ENCODE measurements at regions not wholly inside any gene's neighbourhood (a gene's known extent, or its start where the extent isn't known, plus 50 kb on each side); places are given as distances from the start of the nearest gene placed in this dataset.

GRCh38 chr14:71754422-71755095 lies 177.7 kb upstream of the RGS6 start:
- no peaks in the 10 kb centered on the region for H3K9me3 ChIP-seq
- H3K4me3 ChIP-seq: no peak overlapping the region
- intact Hi-C loops (cut with DNase I; ENCODE audit: low total_unique reads): loop anchor here (2.0 kb wide), 1 partner anchor 612 kb away; no protein-coding TSS in a partner anchor
- no peak overlapping the region for H3K27ac ChIP-seq
- no peak for DNase-seq
- no peaks in the 10 kb centered on the region for H3K27me3 ChIP-seq
- TF ChIP-seq, protein P1, sequence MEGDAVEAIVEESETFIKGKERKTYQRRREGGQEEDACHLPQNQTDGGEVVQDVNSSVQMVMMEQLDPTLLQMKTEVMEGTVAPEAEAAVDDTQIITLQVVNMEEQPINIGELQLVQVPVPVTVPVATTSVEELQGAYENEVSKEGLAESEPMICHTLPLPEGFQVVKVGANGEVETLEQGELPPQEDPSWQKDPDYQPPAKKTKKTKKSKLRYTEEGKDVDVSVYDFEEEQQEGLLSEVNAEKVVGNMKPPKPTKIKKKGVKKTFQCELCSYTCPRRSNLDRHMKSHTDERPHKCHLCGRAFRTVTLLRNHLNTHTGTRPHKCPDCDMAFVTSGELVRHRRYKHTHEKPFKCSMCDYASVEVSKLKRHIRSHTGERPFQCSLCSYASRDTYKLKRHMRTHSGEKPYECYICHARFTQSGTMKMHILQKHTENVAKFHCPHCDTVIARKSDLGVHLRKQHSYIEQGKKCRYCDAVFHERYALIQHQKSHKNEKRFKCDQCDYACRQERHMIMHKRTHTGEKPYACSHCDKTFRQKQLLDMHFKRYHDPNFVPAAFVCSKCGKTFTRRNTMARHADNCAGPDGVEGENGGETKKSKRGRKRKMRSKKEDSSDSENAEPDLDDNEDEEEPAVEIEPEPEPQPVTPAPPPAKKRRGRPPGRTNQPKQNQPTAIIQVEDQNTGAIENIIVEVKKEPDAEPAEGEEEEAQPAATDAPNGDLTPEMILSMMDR (IDR thresholded peaks at IDR 0.05): no peak
- no peaks in the 10 kb centered on the region for H3K4me1 ChIP-seq
- no peaks in the 10 kb centered on the region for H3K36me3 ChIP-seq

DNA sequence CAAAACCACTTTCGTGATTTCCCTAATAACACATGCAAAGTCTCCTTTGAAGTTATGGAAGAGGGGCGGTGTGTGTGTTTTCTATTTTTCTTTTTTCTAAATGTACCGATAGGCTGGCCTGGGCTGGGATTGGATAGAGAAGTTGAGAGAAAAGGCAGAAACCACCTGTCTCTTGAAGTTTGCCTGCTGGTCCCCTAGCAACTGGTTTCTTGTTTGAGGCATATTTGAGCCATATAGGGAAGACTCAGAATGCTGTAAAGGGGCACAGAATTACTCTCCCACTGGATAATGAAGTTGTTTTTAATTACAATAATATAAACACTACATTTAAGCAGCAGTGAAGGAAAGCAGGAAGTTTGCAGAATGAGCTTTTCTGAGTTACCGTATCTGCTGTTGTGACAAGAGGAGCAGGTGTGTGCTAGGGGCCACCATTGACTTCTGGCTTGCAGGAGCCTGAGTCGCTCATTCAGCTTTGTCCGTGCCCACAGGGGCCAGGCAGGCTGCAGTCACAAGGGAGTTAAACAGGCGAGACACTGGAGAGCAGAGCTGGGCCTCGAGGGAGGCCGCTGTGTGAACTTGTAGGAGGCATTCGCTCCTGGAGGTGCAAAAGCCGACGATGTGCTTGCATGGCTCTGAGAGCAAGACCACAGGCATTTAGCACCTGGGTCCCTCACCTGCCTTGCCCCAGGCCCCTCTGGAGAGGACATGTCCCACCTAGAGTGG lies 173.8 kb upstream of the RGS6 start:
- DNase-seq: no peak
- Histone ChIP-seq H3K27ac (no peak overlapping the region), H3K4me1 (no peaks in the 10 kb centered on the region), H3K9me3 (peaks cover 0 to 7% of the 10 kb centered on the region in 2 donors), H3K27me3 (no peaks in the 10 kb centered on the region), H3K4me3 (no peak overlapping the region), H3K36me3 (no peaks in the 10 kb centered on the region)
- intact Hi-C loops (cut with DNase I; ENCODE audit: low total_unique reads): no loop called here
- TF ChIP-seq, protein P1 (IDR thresholded peaks at IDR 0.05): no peak
- TF ChIP-seq POLR2A (IDR thresholded peaks at IDR 0.05): no peak

GRCh38 chr14:71762575-71762974 lies 169.7 kb upstream of the RGS6 start:
- Histone ChIP-seq H3K36me3 (no peaks in the 10 kb centered on the region), H3K4me3 (no peak overlapping the region), H3K4me1 (no peaks in the 10 kb centered on the region), H3K27ac (no peak overlapping the region), H3K27me3 (no peaks in the 10 kb centered on the region), H3K9me3 (peaks cover 0 to 7% of the 10 kb centered on the region in 2 donors)
- DNase-seq: no peak
- intact Hi-C loops (cut with DNase I; ENCODE audit: low total_unique reads): no loop called here
- TF ChIP-seq, protein P1 (IDR thresholded peaks at IDR 0.05): no peak
- TF ChIP-seq POLR2A (IDR thresholded peaks at IDR 0.05): no peak

DNA sequence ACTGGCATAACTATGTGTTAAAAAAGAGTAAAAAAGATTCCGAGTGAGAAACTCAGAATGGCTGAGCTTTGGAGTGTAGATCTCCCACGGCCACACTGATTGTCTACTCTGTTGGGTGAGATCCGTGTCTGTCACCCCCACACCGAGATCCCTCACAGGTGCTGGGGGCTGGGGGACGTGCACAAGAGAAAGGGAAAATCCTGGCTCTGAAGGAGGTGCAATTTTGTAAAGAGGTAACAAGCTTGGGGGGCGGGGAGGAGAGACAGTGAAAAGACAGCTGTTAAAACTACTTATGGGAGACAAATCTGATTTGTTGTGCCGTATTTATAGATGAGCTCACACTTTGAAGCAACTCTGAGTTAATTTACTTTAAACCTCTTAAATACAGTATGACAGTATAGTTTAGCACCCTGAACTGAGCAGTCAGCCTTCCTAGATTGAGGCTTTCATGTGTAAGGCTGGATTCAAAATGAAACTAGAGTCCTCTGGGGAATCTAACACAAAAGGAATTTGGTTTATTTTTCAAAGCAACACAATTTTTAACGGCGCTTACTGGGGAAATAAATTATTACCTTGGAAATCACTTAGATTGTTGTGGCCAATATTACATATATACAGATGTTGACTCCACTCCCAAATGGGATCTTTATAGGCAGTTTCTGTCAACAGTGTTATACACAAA lies 167.4 kb upstream of the RGS6 start:
- Histone ChIP-seq H3K27ac (no peak overlapping the region), H3K27me3 (no peaks in the 10 kb centered on the region), H3K9me3 (peaks cover 0 to 7% of the 10 kb centered on the region in 2 donors), H3K36me3 (no peaks in the 10 kb centered on the region), H3K4me3 (no peak overlapping the region), H3K4me1 (no peaks in the 10 kb centered on the region)
- no peak for TF ChIP-seq POLR2A (IDR thresholded peaks at IDR 0.05)
- TF ChIP-seq, protein P1 (IDR thresholded peaks at IDR 0.05): no peak
- DNase-seq: no peak
- intact Hi-C loops (cut with DNase I; ENCODE audit: low total_unique reads): no loop called here

DNA sequence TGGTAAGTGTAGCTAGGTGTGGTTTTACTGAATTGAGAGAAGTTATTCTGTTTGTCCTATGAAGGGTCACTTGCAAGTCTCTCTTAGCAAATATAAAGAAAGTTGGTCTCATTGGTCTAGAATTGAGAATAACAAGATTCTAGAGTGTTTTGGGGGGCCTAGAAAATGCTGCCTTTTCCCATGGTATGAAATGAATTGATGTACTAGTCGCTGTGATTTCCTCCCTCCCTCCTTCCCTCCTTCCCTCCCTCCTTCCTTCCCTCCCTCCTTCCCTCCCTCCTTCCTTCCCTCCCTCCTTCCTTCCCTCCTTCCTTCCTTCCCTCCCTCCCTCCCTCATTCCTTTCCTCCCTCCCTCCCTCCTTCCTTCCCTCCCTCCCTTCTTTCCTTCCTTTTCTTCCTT lies 166.7 kb upstream of the RGS6 start:
- intact Hi-C loops (cut with DNase I; ENCODE audit: low total_unique reads): no loop called here
- no peak overlapping the region for H3K27ac ChIP-seq
- no peaks in the 10 kb centered on the region for H3K4me1 ChIP-seq
- DNase-seq: no peak
- no peaks in the 10 kb centered on the region for H3K36me3 ChIP-seq
- no peak overlapping the region for H3K4me3 ChIP-seq
- H3K9me3 ChIP-seq: peaks cover 0 to 7% of the 10 kb centered on the region in 2 donors
- TF ChIP-seq, protein P1 (IDR thresholded peaks at IDR 0.05): no peak
- no peak for TF ChIP-seq POLR2A (IDR thresholded peaks at IDR 0.05)
- H3K27me3 ChIP-seq: no peaks in the 10 kb centered on the region

Measured in uterus (tissue), 3 donors.